Large intestine (tissue), 3 donors: ENCODE measurements at regions not wholly inside any gene's neighbourhood (a gene's known extent, or its start where the extent isn't known, plus 50 kb on each side); places are given as distances from the start of the nearest gene placed in this dataset.

Experiments used
- DNase-seq, 2 donors: peaks; one replicate each; pipeline versions ENCODE4 v3.0.0 to v3.0.0-alpha.2; 2013
- H3K27ac ChIP-seq: one replicate; pipeline ENCODE4 v1.5.1; 2013; ENCODE audit warnings: low read length
- H3K27me3 ChIP-seq: 2 replicates; pipeline ENCODE4 v1.6.1; 2013; ENCODE audit warnings: low read length; ENCODE audit not compliant: control insufficient read depth, insufficient read depth
- H3K36me3 ChIP-seq: 2 replicates; pipeline ENCODE4 v1.6.1; 2013; ENCODE audit warnings: low read length; ENCODE audit not compliant: control insufficient read depth, insufficient read depth
- H3K4me1 ChIP-seq: one replicate; pipeline ENCODE4 v1.6.1; 2013; ENCODE audit warnings: low read length; ENCODE audit not compliant: control insufficient read depth, insufficient read depth
- H3K4me3 ChIP-seq: one replicate; pipeline ENCODE4 v1.5.1; 2013; ENCODE audit warnings: low read length
- H3K9me3 ChIP-seq: one replicate; pipeline ENCODE4 v1.6.1; 2013; ENCODE audit warnings: mild to moderate bottlenecking, low read depth, low read length, moderate library complexity; ENCODE audit not compliant: control insufficient read depth
- WGBS: methylation state at CpG from one replicate; pipeline ENCODE4 v1.1.5; 2013; ENCODE audit warnings: low lambda C conversion rate; ENCODE audit not compliant: insufficient coverage; 5-methylcytosine and 5-hydroxymethylcytosine counted together

- Histone ChIP-seq H3K27ac (no peak overlapping the region), H3K4me3 (no peak overlapping the region), H3K27me3 (no peaks in the 10 kb centered on the region), H3K4me1 (no peaks in the 10 kb centered on the region), H3K36me3 (no peaks in the 10 kb centered on the region), H3K9me3 (no peaks in the 10 kb centered on the region)
- WGBS, result no CpG with 5 or more reads among the region's 2 CpGs
- no peak for DNase-seq
Measured at GRCh38 chr6:145020114-145020513, 715.2 kb downstream of the EPM2A start.

- no peak for DNase-seq
- Histone ChIP-seq H3K9me3 (no peaks in the 10 kb centered on the region), H3K27me3 (no peaks in the 10 kb centered on the region), H3K4me3 (no peak overlapping the region), H3K27ac (no peak overlapping the region), H3K4me1 (no peaks in the 10 kb centered on the region), H3K36me3 (no peaks in the 10 kb centered on the region)
- no CpG with 5 or more reads among the region's 1 CpG for WGBS
Measured at GRCh38 chr6:145020543-145020942, 714.8 kb downstream of the EPM2A start.

- no peak overlapping the region for H3K4me3 ChIP-seq
- H3K27me3 ChIP-seq, result no peaks in the 10 kb centered on the region
- no CpG with 5 or more reads among the region's 3 CpGs for WGBS
- no peak for DNase-seq
- H3K9me3 ChIP-seq, result no peaks in the 10 kb centered on the region
- H3K4me1 ChIP-seq, result no peaks in the 10 kb centered on the region
- no peaks in the 10 kb centered on the region for H3K36me3 ChIP-seq
- H3K27ac ChIP-seq, result no peak overlapping the region
Measured at GRCh38 chr6:145022199-145022796, 713.0 kb downstream of the EPM2A start.

GRCh38 chr6:145023116-145023726 lies 712.1 kb downstream of the EPM2A start:
- no peak overlapping the region for H3K4me3 ChIP-seq
- H3K27ac ChIP-seq, result no peak overlapping the region
- 100% methylated on average over 1 of the region's 3 CpGs for WGBS
- no peaks in the 10 kb centered on the region for H3K9me3 ChIP-seq
- no peaks in the 10 kb centered on the region for H3K4me1 ChIP-seq
- no peaks in the 10 kb centered on the region for H3K36me3 ChIP-seq
- no peak for DNase-seq
- no peaks in the 10 kb centered on the region for H3K27me3 ChIP-seq

- no peaks in the 10 kb centered on the region for H3K9me3 ChIP-seq
- no peak overlapping the region for H3K4me3 ChIP-seq
- H3K36me3 ChIP-seq, result no peaks in the 10 kb centered on the region
- H3K27ac ChIP-seq, result no peak overlapping the region
- no peaks in the 10 kb centered on the region for H3K27me3 ChIP-seq
- no peak for DNase-seq
- WGBS, result 100% methylated on average over 1 of the region's 2 CpGs
- H3K4me1 ChIP-seq, result no peaks in the 10 kb centered on the region
Measured at GRCh38 chr6:145025488-145025887, 709.8 kb downstream of the EPM2A start.

- H3K36me3 ChIP-seq, result no peaks in the 10 kb centered on the region
- DNase-seq, result no peak
- no peaks in the 10 kb centered on the region for H3K9me3 ChIP-seq
- no peaks in the 10 kb centered on the region for H3K4me1 ChIP-seq
- no CpG with 5 or more reads among the region's 2 CpGs for WGBS
- no peak overlapping the region for H3K27ac ChIP-seq
- H3K4me3 ChIP-seq, result no peak overlapping the region
- no peaks in the 10 kb centered on the region for H3K27me3 ChIP-seq
Measured at GRCh38 chr6:145026267-145026679, 709.0 kb downstream of the EPM2A start.

GRCh38 chr6:145028144-145028818 lies 707.0 kb downstream of the EPM2A start:
- no peak overlapping the region for H3K27ac ChIP-seq
- H3K27me3 ChIP-seq, result no peaks in the 10 kb centered on the region
- WGBS, result 61% methylated on average over 3 of the region's 4 CpGs
- H3K4me1 ChIP-seq, result no peaks in the 10 kb centered on the region
- no peaks in the 10 kb centered on the region for H3K9me3 ChIP-seq
- no peak overlapping the region for H3K4me3 ChIP-seq
- DNase-seq, result peak; percentile 16 to 38
- no peaks in the 10 kb centered on the region for H3K36me3 ChIP-seq

GRCh38 chr6:145031001-145031400 lies 704.3 kb downstream of the EPM2A start:
- WGBS, result 89% methylated on average over 2 of the region's 2 CpGs
- H3K4me3 ChIP-seq, result no peak overlapping the region
- H3K36me3 ChIP-seq, result no peaks in the 10 kb centered on the region
- H3K27ac ChIP-seq, result no peak overlapping the region
- H3K27me3 ChIP-seq, result no peaks in the 10 kb centered on the region
- no peak for DNase-seq
- no peaks in the 10 kb centered on the region for H3K4me1 ChIP-seq
- no peaks in the 10 kb centered on the region for H3K9me3 ChIP-seq

GRCh38 chr6:145031962-145032361 lies 703.4 kb downstream of the EPM2A start:
- H3K27ac ChIP-seq, result no peak overlapping the region
- no peaks in the 10 kb centered on the region for H3K27me3 ChIP-seq
- H3K4me1 ChIP-seq, result no peaks in the 10 kb centered on the region
- H3K9me3 ChIP-seq, result no peaks in the 10 kb centered on the region
- 86% methylated on average over 1 of the region's 4 CpGs for WGBS
- no peak for DNase-seq
- no peaks in the 10 kb centered on the region for H3K36me3 ChIP-seq
- no peak overlapping the region for H3K4me3 ChIP-seq

- H3K9me3 ChIP-seq, result no peaks in the 10 kb centered on the region
- no peaks in the 10 kb centered on the region for H3K36me3 ChIP-seq
- H3K4me3 ChIP-seq, result no peak overlapping the region
- H3K27ac ChIP-seq, result no peak overlapping the region
- H3K27me3 ChIP-seq, result no peaks in the 10 kb centered on the region
- no peaks in the 10 kb centered on the region for H3K4me1 ChIP-seq
- no peak for DNase-seq
- WGBS, result no CpG with 5 or more reads among the region's 2 CpGs
Measured at GRCh38 chr6:145032562-145033145, 702.7 kb downstream of the EPM2A start.
